Transverse colon (tissue), 4 donors: ENCODE measurements at regions not wholly inside any gene's neighbourhood (a gene's known extent, or its start where the extent isn't known, plus 50 kb on each side); places are given as distances from the start of the nearest gene placed in this dataset.

Experiments used
- EP300 ChIP-seq: sonication (generic); formaldehyde crosslinking; IDR thresholded peaks from one replicate; pipeline ENCODE4 v1.6.1; 2017; ENCODE audit warnings: antibody characterized with exemption, low read depth
- POLR2AphosphoS5 ChIP-seq, 3 donors: sonication (generic); formaldehyde crosslinking; IDR thresholded peaks; one replicate each; pipeline ENCODE4 v1.6.1; 2016; ENCODE audit warnings: antibody characterized with exemption in 3 of 3
- TF ChIP-seq, protein P1 (sequence below), 5 experiments: fragments of 200-600 bp in 3 of 5; fragments of 450-650 bp in 2 of 5; sonication (generic) in 3 of 5; IDR thresholded peaks; 1 replicate in 2 of 5; 2 replicates in 3 of 5; pipeline ENCODE4 v1.5.1; 2016 to 2017; ENCODE audit warnings: antibody characterized with exemption in 5 of 5, inconsistent platforms in 3 of 5, mild to moderate bottlenecking in 2 of 5, moderate library complexity in 1 of 5

DNA sequence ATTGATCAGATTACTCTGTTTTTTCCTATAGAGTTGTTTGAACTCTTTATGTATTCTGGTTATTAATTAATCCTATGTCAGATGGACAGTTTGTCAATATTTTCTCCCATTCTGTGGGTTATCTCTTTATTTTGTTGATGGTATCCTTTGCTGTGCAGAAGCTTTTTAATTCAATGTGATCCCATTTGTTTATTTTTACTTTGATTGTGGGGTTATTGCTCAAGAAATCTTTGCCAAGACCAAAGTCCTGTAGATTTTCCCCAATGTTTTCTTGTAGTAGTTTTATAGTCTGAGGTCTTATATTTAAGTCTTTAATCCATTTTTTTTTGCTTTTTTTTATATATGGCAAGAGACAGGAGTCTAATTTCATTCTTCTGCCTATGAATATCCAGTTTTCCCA is 86.2 kb upstream of the FIGN start:
- TF ChIP-seq EP300 (no peak), POLR2AphosphoS5 (IDR thresholded peaks at IDR 0.05) (no peak)
- TF ChIP-seq, protein P1, sequence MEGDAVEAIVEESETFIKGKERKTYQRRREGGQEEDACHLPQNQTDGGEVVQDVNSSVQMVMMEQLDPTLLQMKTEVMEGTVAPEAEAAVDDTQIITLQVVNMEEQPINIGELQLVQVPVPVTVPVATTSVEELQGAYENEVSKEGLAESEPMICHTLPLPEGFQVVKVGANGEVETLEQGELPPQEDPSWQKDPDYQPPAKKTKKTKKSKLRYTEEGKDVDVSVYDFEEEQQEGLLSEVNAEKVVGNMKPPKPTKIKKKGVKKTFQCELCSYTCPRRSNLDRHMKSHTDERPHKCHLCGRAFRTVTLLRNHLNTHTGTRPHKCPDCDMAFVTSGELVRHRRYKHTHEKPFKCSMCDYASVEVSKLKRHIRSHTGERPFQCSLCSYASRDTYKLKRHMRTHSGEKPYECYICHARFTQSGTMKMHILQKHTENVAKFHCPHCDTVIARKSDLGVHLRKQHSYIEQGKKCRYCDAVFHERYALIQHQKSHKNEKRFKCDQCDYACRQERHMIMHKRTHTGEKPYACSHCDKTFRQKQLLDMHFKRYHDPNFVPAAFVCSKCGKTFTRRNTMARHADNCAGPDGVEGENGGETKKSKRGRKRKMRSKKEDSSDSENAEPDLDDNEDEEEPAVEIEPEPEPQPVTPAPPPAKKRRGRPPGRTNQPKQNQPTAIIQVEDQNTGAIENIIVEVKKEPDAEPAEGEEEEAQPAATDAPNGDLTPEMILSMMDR (IDR thresholded peaks at IDR 0.05): no peak
